ENCODE measurements at regions not wholly inside any gene's neighbourhood (a gene's known extent, or its start where the extent isn't known, plus 50 kb on each side); places are given as distances from the start of the nearest gene placed in this dataset.
"Not testable (repeated sequence)": the region's sequence is repeated elsewhere in the genome, so short reads cannot be mapped to it uniquely, and the experiment has no call there.

DNA sequence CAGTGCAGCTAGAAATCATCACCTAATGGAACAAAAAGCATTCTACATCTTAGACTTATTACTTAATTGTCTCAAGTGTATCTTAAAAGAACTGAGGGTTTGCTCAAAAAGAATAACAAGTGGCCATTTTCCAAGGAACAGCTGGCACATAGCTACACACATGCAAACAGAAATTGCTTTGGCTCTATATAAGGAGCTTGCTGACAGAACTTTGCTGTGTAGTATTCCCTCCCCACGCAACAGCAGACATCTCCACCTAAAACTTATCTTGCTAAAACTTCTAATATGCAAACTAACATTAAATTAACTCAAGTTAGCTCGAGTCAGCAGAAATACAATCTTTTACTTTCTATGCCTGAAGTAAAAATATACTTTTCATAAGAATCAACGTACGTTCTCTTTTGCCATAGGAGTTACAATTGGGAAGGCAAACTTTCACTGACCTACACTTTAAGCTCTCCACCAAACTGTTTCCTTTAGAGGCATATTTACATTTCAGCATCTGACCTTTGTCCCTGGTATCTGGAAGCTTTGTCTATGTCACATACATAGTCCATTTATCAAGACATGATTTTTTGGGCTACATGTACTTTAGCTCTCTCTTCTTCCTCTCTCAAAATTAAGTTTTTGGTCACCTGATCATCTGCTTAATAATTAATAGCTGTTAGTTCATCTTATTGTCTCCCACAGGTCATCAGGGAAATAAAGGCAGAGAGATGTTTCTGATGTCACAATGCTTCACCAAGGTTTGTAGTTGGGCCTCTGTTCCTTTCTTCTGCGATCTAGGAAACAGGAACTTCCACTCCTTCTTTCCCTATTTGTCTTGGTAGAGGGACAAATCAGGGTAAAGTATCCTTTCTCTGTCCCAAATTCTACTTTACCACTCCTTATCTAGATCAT is 163.4 kb upstream of the AGTR1 start:
- DNase-seq (ENCODE audit: low read depth in 4 of 4, low spot score in 1 of 4): no peak

DNA sequence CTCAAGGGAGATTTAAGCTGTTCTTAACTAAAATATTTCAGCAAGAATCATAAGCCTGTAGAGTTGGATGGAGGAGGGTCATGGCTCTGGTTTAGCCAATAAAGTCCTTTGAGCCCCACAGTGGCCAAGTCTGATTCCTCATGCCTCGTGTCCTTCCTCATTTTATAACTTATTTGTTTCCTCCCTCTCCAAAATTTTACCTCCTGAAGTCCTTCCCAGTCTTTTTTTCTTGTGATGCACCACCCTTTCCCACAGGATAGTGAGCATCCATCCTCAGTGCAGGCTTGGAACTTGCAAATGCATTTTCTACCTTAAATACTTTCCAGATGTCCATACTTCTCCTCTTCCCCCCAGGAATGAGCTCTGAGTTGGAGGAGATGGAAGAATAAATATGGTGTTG is 162.7 kb upstream of the AGTR1 start:
- no peak for DNase-seq (ENCODE audit: low read depth in 4 of 4, low spot score in 1 of 4)

DNA sequence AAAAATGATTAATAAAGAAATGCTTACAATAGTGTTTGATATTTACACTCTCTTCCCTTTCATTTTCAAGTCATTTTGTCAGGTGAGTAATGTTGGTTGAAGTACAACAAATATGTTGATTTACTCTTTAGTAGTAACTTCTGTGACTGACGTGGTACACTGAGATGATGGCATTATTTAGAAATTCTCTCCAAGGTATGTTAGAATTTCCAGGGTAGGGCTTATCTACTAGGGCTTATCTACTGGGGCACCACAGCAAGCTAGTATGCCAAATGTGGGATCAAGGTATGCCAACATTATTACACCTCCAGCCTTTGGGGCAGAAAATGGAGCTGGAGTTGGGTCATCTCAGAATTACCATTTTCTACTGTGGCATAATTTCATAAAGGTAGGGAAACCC is 157.4 kb upstream of the AGTR1 start:
- DNase-seq (ENCODE audit: low read depth in 4 of 4, low spot score in 1 of 4): no peak

DNA sequence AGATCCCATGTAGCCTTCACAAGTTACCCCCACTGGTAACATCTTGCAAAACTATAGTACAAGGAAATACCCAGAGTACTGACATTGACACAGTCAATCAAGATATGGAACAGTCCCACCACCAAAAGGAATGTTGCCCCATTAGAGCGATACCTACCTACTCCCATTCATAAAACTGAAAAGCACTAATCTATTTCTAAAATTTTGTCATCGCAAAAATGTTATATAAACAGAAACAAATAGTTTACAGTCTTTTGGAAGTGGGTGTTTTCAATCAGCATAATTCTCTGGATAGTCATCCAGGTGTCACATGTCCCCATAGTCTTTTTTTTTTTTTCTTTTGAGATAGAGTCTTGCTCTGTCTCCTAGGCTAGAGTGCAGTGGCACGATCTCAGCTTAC is 156.9 kb upstream of the AGTR1 start:
- DNase-seq (ENCODE audit: low read depth in 4 of 4, low spot score in 1 of 4): no peak

DNA sequence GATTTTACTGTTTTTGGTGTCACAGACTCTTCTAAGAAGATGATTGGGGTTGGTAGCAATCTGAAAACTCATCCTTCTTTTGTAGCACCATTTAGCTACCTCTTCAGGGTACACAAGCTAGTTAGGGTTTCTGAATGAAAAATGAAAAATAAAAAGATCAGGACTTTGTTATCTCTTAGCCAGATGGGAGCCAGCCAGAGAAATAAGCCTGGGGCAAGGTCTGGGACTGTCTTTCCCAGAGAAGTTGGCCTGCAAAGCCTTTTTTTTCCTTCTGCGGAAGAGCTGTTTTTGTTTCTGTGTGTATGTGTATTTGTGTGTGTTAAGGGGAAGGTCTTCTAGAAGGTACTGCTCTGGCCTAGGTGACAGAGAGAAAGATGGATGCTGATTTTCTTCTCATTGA is 150.7 kb upstream of the AGTR1 start:
- no peak for DNase-seq (ENCODE audit: low read depth in 4 of 4, low spot score in 1 of 4)

DNA sequence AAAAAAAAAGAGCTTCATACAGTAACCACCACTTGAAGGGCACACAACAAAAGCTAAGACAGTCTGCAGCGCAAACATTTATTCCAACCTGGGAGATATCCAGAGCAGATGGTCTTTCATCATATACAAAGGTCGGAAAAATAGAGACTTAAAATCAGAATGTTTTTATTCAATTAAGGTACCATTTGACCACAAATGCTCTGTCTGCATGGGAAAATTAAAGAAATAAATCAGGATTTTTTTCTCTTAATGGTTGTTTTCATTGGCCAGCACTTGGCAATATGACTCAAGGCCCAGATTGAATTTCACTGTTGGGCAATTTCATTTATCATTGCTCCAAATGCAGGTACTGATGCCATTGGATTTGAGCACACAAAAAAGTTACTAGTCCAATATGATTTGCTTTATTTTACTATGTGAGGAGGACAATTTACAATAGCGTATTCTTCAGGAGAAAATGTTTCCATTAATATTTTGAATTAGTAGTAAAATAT is 145.9 kb upstream of the AGTR1 start:
- no peak for DNase-seq (ENCODE audit: low read depth in 4 of 4, low spot score in 1 of 4)

DNA sequence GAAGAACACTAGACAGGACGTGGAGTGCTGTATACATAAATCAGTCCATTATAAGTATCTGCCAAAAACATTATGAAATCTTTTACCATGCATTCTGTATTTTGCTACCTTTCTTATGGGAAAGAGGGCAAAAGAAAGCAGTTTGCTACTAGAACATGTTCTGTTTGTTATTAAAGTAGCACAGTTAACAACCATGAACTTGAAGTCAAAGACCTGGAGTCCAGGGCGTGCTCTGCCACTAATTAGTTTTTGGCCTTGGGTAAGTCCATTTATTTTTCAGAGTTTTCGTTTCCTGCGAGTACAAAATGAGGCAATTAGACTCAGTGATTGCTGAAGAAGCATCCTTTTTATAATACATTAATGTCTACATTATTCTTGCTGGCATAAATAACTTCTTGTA is 143.3 kb upstream of the AGTR1 start:
- no peak for DNase-seq (ENCODE audit: low read depth in 4 of 4, low spot score in 1 of 4)

DNA sequence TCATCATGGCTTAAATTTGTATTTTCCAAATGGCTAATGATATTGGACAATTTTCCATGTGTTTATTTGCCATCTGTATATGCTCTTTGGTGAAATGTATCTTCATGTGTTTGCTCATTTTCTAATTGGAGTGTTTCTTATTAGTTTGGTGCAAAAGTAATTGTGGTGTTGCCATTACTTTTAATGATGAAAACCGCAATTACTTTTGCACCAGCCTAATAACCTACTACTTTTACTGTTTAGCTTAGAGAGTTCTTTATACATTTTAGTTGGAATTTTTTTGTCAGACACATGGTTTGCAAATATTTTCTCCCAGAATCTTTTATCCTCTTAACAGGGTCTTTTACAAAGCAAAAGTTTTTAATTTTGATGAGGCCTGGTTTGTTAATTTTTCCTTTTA is 141.0 kb upstream of the AGTR1 start:
- no peak for DNase-seq (ENCODE audit: low read depth in 4 of 4, low spot score in 1 of 4)

DNA sequence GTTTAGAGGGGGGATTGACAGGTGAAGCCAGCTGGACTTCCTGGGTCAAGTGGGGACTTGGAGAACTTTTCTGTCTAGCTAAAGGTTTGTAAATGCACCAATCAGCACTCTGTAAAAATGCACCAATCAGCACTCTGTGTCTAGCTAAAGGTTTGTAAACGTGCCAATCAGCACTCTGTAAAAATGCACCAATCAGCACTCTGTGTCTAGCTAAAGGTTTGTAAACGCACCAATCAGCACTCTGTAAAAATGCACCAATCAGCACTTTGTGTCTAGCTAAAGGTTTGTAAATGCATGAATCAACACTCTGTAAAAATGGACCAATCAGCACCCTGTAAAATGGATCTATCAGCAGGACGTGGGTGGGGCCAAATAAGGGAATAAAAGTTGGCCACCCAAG is 120.1 kb upstream of the AGTR1 start:
- not testable (repeated sequence) for DNase-seq (ENCODE audit: low read depth in 4 of 4, low spot score in 1 of 4)

DNA sequence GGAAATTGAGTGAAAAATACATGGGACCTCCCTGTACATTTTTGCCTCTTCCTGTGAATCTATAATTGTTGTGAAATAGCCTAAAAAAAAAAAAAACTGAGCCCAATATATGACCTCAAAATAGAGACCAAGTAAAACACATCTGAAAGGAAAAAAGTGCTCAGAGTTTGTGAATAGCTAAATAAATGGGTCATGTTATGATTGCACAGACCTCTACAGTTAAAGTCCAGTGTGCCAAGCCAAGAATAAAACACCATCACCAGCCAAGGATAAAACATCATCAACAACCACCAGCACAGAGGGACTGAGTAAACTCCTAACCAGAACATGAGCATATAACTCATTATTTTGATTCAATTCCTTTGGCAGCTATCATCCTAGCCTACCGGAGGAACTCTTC is 115.6 kb upstream of the AGTR1 start:
- DNase-seq (ENCODE audit: low read depth in 4 of 4, low spot score in 1 of 4): no peak

DNA sequence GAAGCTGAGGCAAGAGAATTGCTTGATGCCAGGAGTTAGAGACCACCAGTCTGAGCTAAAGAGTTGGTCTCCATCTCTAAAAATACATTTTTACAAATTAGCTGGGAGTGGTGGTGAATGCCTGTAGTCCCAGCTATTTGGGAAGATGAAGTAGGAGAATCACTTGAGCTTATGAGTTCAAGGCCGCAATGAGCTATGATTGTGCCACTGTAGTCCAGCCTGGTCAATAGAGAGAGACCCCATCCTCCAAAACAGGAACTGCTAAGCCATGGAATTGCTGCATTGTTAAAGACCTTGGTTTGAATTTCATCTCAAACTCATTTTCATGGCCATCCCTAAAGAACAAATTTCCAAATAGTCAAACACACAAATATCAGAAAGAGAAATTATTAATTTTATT is 113.9 kb upstream of the AGTR1 start:
- DNase-seq (ENCODE audit: low read depth in 4 of 4, low spot score in 1 of 4): no peak

DNA sequence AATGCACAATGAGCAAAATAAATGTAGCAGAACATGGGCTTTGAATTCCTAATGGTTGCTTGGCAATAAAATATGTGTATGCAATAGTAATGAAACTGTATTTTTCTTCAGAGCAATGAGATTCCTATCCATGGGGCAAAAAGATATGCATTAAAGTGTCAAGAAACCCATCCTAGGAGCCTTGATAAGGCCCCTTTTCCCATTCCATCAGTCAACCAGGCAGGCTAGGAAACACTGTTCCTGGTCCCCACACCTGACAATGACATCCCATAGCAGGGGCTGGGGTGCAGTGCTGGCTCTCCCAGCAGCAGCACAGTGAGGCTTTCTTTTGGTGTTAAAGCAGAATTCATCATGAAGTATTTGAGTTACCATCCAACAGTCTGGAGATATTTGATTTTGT is 113.3 kb upstream of the AGTR1 start:
- DNase-seq (ENCODE audit: low read depth in 4 of 4, low spot score in 1 of 4): no peak

DNA sequence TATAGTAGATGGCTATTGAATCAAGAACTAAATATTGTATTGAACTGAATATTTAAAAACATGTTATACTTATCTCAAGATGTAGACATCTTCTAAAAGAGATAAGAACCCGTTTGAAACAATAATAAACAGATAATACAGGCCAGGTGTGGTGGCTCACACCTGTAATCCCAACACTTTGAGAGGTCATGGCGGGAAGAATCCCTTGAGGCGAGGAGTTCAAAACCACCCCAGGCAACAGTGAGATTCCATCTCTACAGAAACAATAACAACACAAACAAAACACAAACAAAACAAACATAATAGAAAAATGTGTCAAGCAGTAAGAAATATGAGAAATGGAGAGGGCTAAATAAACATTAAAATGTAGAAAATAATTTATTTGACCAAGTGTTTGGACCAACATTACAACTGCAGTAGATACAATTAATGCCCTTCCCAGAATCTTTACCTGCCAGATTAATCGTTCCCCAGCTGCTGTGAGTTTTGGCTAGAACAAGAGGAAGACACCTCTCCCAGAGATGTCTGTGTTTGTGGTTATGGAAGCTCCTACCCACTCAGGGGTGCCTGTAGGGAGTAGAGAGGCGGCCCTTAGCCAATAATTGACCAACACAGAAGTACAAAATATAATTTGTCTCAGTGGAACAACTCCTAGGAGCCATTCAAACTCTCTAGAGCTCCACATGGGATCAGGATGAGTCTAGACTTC is 111.9 kb upstream of the AGTR1 start:
- no peak for DNase-seq (ENCODE audit: low read depth in 4 of 4, low spot score in 1 of 4)

DNA sequence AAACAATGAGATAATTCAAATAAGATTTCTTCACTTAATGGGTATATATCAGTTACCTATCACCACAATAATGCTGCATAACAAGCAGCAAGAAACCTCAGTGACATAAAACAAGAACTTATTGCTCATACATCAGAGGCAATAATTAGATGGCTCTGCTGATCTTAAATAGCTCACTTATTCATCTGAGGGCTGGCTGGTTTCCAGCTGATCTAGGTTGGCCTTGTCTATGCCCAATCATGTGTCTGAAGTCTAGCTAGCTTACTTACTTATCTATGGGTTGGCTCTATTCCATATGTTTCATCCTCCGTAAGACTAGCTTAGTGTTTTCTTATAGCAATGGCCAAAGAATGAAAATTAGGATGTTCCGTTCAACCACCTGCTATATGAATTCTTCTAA is 109.4 kb upstream of the AGTR1 start:
- no peak for DNase-seq (ENCODE audit: low read depth in 4 of 4, low spot score in 1 of 4)

DNA sequence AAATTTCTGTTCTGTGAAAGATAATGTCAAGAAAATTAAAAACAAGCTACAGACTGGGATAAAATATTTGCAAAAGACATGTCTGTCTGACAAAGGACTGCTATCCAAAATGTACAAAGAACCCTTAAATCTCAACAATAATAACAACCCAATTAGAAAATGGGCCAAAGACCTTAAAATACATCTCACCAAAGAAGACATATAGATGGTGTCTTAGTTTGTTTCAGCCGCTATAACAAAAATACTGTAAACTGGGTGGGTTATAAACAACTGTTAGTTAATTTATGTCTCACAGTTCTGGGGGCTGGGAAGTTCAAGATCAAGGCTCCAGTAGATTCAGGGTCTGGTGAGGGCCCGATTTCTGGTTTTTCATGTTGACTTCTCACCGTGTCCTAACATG is 106.2 kb upstream of the AGTR1 start:
- no peak for DNase-seq (ENCODE audit: low read depth in 4 of 4, low spot score in 1 of 4)

DNA sequence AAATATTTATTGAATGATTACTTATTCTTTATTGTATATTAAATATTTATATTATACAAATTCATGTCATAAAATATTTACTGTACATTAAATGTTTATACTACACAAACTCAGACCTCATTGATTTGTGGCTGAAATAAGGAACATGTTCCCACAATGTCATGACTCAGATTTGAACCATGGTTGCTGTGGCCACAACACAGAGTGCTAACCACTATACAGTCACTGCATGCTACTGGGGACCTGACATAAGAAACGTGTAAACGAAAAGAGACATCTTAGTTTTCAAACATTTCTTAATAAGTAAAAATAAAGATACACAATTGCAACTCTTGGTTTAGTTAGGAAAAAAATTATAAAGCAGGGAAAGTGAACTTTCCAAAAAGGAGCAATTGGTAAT is 99.1 kb upstream of the AGTR1 start:
- no peak for DNase-seq (ENCODE audit: low read depth in 4 of 4, low spot score in 1 of 4)

DNA sequence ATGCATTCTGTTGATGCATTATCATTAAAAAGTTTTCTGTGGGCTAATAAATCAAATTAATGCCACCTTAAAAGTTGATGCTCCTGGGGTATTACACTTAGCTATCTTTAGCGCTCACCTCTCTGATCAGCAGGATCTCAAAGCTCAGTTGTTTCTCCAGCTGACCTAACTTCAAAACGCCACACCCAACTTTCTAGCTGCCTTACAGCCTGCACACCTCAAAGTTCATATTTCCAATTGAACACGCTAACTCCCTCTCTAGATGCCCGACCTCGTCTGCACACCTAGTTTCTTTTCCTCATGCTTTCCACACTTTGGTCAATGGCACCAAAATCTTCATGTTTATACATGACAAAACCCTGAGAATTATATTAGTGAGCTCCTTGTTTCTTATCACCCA is 98.2 kb upstream of the AGTR1 start:
- no peak for DNase-seq (ENCODE audit: low read depth in 4 of 4, low spot score in 1 of 4)

DNA sequence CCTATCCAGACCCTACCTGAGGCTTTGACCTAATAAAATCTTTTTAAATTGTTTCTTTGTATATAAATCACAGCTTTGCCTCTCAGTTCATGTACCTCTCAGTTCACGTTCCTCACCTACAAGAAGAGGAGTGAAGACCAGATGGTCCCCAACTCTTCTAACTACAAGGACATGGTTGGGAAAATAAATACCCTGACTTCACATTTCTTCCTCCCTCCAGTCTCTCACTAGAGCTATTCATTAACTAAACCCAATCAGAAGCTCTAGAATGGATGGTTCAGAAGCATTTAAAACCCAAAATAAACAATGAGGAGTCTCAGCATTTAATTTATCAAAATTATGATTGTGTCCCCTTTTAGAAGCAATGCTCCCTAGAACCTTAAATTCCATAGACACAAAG is 97.3 kb upstream of the AGTR1 start:
- no peak for DNase-seq (ENCODE audit: low read depth in 4 of 4, low spot score in 1 of 4)

DNA sequence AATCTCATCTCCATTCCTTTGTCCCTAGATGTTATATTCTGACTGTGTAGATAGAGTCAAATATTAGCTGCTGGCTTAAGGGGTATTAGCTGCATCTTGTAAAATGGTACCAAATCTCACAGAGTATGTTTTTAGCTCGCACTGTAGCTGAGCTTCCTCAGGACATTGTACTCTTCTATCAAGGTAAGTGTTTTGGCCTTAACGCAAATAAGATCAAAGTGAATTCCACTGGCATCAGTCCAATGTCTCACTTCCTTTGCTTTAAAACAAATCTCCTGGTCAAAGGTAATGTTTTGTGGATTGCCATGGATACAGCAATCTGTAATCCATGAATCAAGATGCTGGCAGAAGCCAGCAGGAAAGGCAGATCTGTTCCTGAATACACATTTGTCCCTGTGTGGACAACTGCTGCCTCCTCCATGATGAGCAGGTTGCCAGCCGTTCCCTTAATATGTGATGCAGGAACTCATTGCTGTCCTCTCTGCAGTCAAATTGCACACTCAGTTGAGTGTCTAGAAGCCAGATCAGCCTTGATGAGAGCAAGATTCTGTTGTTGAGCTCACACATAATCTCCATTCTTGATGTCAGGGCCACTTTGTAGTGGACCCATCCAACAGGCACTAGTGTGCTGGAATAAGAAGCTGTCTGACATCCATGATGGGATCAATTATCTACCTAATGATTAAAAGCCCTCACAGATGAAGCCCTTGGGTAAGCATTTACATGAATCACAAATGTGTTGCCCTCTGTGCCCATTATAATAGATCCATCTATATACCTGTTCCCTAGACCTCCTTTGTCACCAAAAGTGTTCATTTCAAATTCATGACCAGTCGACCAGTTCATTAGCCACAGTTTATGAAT is 96.6 kb upstream of the AGTR1 start:
- DNase-seq (ENCODE audit: low read depth in 4 of 4, low spot score in 1 of 4): no peak

DNA sequence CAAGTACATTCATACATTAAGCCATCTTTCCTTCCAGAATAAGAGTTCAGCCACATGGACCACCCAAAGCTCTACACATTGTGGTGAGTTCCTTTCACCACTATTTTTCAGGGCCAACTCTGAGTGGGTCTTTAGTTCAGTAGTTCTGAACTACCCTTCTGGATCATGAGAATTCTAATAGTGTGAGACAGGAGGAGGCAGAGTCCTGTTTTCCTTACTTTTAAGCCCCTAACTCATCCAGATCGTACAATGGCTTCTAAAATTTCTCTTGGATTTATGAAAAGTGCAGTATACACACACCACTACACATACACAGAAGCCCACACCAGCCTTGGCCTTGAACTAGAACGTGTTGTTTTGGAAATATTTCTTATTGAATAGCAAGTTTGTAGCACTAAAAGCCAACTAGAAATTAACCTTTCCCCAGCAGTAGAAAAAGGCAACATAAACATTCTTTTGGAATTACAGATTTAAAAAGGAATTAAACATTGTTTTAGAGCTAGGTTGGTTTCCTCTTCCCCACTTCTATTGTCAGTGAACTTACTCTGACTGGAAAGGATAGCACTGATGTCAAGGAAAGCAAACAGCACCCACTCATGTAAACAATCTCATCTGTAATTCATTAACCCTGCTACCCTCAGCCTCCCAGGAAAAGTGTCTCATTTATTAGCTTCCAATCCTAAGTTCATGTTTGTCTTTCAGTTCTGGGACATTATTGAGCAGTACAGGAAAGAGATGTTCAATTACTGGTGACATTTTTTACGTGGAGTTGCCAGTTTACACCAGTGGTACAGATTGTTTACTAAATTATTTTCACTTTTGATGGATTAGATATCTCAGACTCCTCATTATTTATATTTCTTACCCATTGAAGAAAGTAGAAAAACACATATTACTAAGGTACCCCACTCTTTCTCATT is 95.7 kb upstream of the AGTR1 start:
- no peak for DNase-seq (ENCODE audit: low read depth in 4 of 4, low spot score in 1 of 4)

Measured in stimulated activated CD4-positive, alpha-beta T cell treated with anti-CD3 and anti-CD28 coated beads, Interleukin-1b, Interleukin-23, amount 100 ng/mL, for 24 hours (primary cell).